ENCODE measurements at regions not wholly inside any gene's neighbourhood (a gene's known extent, or its start where the extent isn't known, plus 50 kb on each side); places are given as distances from the start of the nearest gene placed in this dataset.
"Not testable (repeated sequence)": the region's sequence is repeated elsewhere in the genome, so short reads cannot be mapped to it uniquely, and the experiment has no call there.

- no peaks in the 10 kb centered on the region for H3K27me3 ChIP-seq (replicated peaks; ENCODE audit: insufficient read depth, low read length)
- H3F3A ChIP-seq (ENCODE audit: insufficient read depth, low read length): no peaks in the 10 kb centered on the region
- DNase-seq: no peak
- TF ChIP-seq EZH2 (optimal IDR thresholded peaks at IDR 0.05; ENCODE audit: low read depth, low read length) (no peak), CTCF (IDR thresholded peaks at IDR 0.05; ENCODE audit: low read length) (no peak), EZH2phosphoT487 (IDR thresholded peaks at IDR 0.05; ENCODE audit: low read length) (no peak)
- H3K4me1 ChIP-seq (ENCODE audit: low read length): no peaks in the 10 kb centered on the region
- H3K9ac ChIP-seq (ENCODE audit: low read length): no peak overlapping the region
- no peak overlapping the region for H3K4me3 ChIP-seq (ENCODE audit: low read length)
- H3K4me2 ChIP-seq (ENCODE audit: low read depth, low read length): no peak overlapping the region
- no peaks in the 10 kb centered on the region for H3K36me3 ChIP-seq (replicated peaks; ENCODE audit: insufficient read depth, low read length)
- no peaks in the 10 kb centered on the region for H3K9me3 ChIP-seq (replicated peaks; ENCODE audit: insufficient read depth, low read length)
- no peak overlapping the region for H2AFZ ChIP-seq (ENCODE audit: low read length)
- H3K9me2 ChIP-seq (replicated peaks; ENCODE audit: insufficient read depth, low read length): no peaks in the 10 kb centered on the region
- no peaks in the 10 kb centered on the region for H3K79me2 ChIP-seq (ENCODE audit: low read length)
- H4K20me1 ChIP-seq (ENCODE audit: insufficient read depth, low read length): no peaks in the 10 kb centered on the region
- H3K27ac ChIP-seq (ENCODE audit: low read length): no peak overlapping the region
Observed at GRCh38 chr9:100813871-100814270, 214.7 kb upstream of the PLPPR1 start.

GRCh38 chr9:100819980-100820379, 208.5 kb upstream of the PLPPR1 start:
- Histone ChIP-seq H4K20me1 (ENCODE audit: insufficient read depth, low read length) (no peaks in the 10 kb centered on the region), H3K4me3 (ENCODE audit: low read length) (no peak overlapping the region), H3K4me1 (ENCODE audit: low read length) (no peaks in the 10 kb centered on the region), H3K9ac (ENCODE audit: low read length) (no peak overlapping the region), H3K9me3 (replicated peaks; ENCODE audit: insufficient read depth, low read length) (no peaks in the 10 kb centered on the region), H3K79me2 (ENCODE audit: low read length) (no peaks in the 10 kb centered on the region), H3K9me2 (replicated peaks; ENCODE audit: insufficient read depth, low read length) (no peaks in the 10 kb centered on the region), H3K4me2 (ENCODE audit: low read depth, low read length) (no peak overlapping the region), H3K27ac (ENCODE audit: low read length) (no peak overlapping the region), H3K27me3 (replicated peaks; ENCODE audit: insufficient read depth, low read length) (no peaks in the 10 kb centered on the region), H3K36me3 (replicated peaks; ENCODE audit: insufficient read depth, low read length) (no peaks in the 10 kb centered on the region), H3F3A (ENCODE audit: insufficient read depth, low read length) (no peaks in the 10 kb centered on the region), H2AFZ (ENCODE audit: low read length) (no peak overlapping the region)
- DNase-seq: no peak
- TF ChIP-seq EZH2 (optimal IDR thresholded peaks at IDR 0.05; ENCODE audit: low read depth, low read length): no peak
- no peak for TF ChIP-seq EZH2phosphoT487 (IDR thresholded peaks at IDR 0.05; ENCODE audit: low read length)
- TF ChIP-seq CTCF (IDR thresholded peaks at IDR 0.05; ENCODE audit: low read length): no peak

- not testable (repeated sequence) for DNase-seq; H3K79me2 ChIP-seq (ENCODE audit: low read length); H4K20me1 ChIP-seq (ENCODE audit: insufficient read depth, low read length); H3K4me1 ChIP-seq (ENCODE audit: low read length); H3K27ac ChIP-seq (ENCODE audit: low read length); H3K4me3 ChIP-seq (ENCODE audit: low read length); H3F3A ChIP-seq (ENCODE audit: insufficient read depth, low read length); H3K4me2 ChIP-seq (ENCODE audit: low read depth, low read length); H3K9me2 ChIP-seq (replicated peaks; ENCODE audit: insufficient read depth, low read length); H3K9me3 ChIP-seq (replicated peaks; ENCODE audit: insufficient read depth, low read length); H3K9ac ChIP-seq (ENCODE audit: low read length); H3K27me3 ChIP-seq (replicated peaks; ENCODE audit: insufficient read depth, low read length); H2AFZ ChIP-seq (ENCODE audit: low read length); H3K36me3 ChIP-seq (replicated peaks; ENCODE audit: insufficient read depth, low read length)
Observed at GRCh38 chr9:100833035-100833434, 195.5 kb upstream of the PLPPR1 start.

GRCh38 chr9:100838857-100839256, 189.7 kb upstream of the PLPPR1 start:
- H3K4me2 ChIP-seq (ENCODE audit: low read depth, low read length): no peak overlapping the region
- no peak overlapping the region for H3K4me3 ChIP-seq (ENCODE audit: low read length)
- H3F3A ChIP-seq (ENCODE audit: insufficient read depth, low read length): no peaks in the 10 kb centered on the region
- no peak for DNase-seq
- H3K4me1 ChIP-seq (ENCODE audit: low read length): no peaks in the 10 kb centered on the region
- no peak overlapping the region for H3K9ac ChIP-seq (ENCODE audit: low read length)
- H3K9me2 ChIP-seq (replicated peaks; ENCODE audit: insufficient read depth, low read length): no peaks in the 10 kb centered on the region
- TF ChIP-seq EZH2 (optimal IDR thresholded peaks at IDR 0.05; ENCODE audit: low read depth, low read length): no peak
- no peak for TF ChIP-seq EZH2phosphoT487 (IDR thresholded peaks at IDR 0.05; ENCODE audit: low read length)
- TF ChIP-seq CTCF (IDR thresholded peaks at IDR 0.05; ENCODE audit: low read length): no peak
- H3K27me3 ChIP-seq (replicated peaks; ENCODE audit: insufficient read depth, low read length): no peaks in the 10 kb centered on the region
- no peak overlapping the region for H2AFZ ChIP-seq (ENCODE audit: low read length)
- H3K9me3 ChIP-seq (replicated peaks; ENCODE audit: insufficient read depth, low read length): no peaks in the 10 kb centered on the region
- H4K20me1 ChIP-seq (ENCODE audit: insufficient read depth, low read length): no peaks in the 10 kb centered on the region
- H3K36me3 ChIP-seq (replicated peaks; ENCODE audit: insufficient read depth, low read length): no peaks in the 10 kb centered on the region
- no peak overlapping the region for H3K27ac ChIP-seq (ENCODE audit: low read length)
- H3K79me2 ChIP-seq (ENCODE audit: low read length): no peaks in the 10 kb centered on the region
